T47D (cell line): ENCODE measurements at regions not wholly inside any gene's neighbourhood (a gene's known extent, or its start where the extent isn't known, plus 50 kb on each side); places are given as distances from the start of the nearest gene placed in this dataset.
"Not testable (repeated sequence)": the region's sequence is repeated elsewhere in the genome, so short reads cannot be mapped to it uniquely, and the experiment has no call there.

Experiments
- DNase-seq, 2 experiments: peaks; one replicate each; pipeline versions ENCODE4 v3.0.0 to v3.0.0-alpha.2; 2011 to 2012; ENCODE audit warnings: low read depth in 1 of 2, low spot score in 1 of 2
- JUND ChIP-seq: IDR thresholded peaks from 2 replicates; pipeline ENCODE4 v1.6.1; 2012; ENCODE audit warnings: low read depth
- in situ Hi-C: cut with HindIII; loops from 2 replicates; pipeline ENCODE4 v1.10.0; 2016; ENCODE audit warnings: low sequenced_read_pairs, low pct_unique_long_range_greater_than_20kb

GRCh38 chr14:27739657-27740156, 1026.9 kb upstream of the FOXG1 start:
- TF ChIP-seq JUND = no peak
- peak in 1 of 2 experiments; percentile 13 for DNase-seq
- in situ Hi-C loops = no loop called here

- in situ Hi-C loops = no loop called here
- DNase-seq = no peak
- no peak for TF ChIP-seq JUND
Observed at GRCh38 chr14:27750114-27750513, 1016.5 kb upstream of the FOXG1 start.

- DNase-seq, in situ Hi-C loops: not testable (repeated sequence)
Observed at GRCh38 chr14:27757642-27758041, 1008.9 kb upstream of the FOXG1 start.

- DNase-seq, in situ Hi-C loops: not testable (repeated sequence)
Observed at GRCh38 chr14:27760367-27760766, 1006.2 kb upstream of the FOXG1 start.

GRCh38 chr14:27799066-27800028, 967.2 kb upstream of the FOXG1 start:
- in situ Hi-C loops = not testable (repeated sequence)

GRCh38 chr14:27817746-27818430, 948.7 kb upstream of the FOXG1 start:
- in situ Hi-C loops, DNase-seq: not testable (repeated sequence)

More at GRCh38 chr14:27799066-27800028, 967.2 kb upstream of the FOXG1 start:
- not testable (repeated sequence) for DNase-seq

GRCh38 chr14:27826149-27826548, 940.4 kb upstream of the FOXG1 start:
- in situ Hi-C loops, DNase-seq: not testable (repeated sequence)

- in situ Hi-C loops = not testable (repeated sequence)
Observed at GRCh38 chr14:27831978-27832377, 934.6 kb upstream of the FOXG1 start.

GRCh38 chr14:27833001-27833400, 933.6 kb upstream of the FOXG1 start:
- DNase-seq, in situ Hi-C loops: not testable (repeated sequence)

More at GRCh38 chr14:27831978-27832377, 934.6 kb upstream of the FOXG1 start:
- not testable (repeated sequence) for DNase-seq

GRCh38 chr14:27836386-27836785, 930.2 kb upstream of the FOXG1 start:
- TF ChIP-seq JUND = no peak
- in situ Hi-C loops = no loop called here
- DNase-seq = no peak

GRCh38 chr14:27845241-27845850, 921.2 kb upstream of the FOXG1 start:
- in situ Hi-C loops = no loop called here
- no peak for TF ChIP-seq JUND
- peak; percentile 46 to 88 for DNase-seq

- TF ChIP-seq JUND = no peak
- no peak for DNase-seq
- in situ Hi-C loops = no loop called here
Observed at GRCh38 chr14:27845902-27846301, 920.7 kb upstream of the FOXG1 start.

- in situ Hi-C loops = not testable (repeated sequence)
Observed at GRCh38 chr14:27847480-27847879, 919.1 kb upstream of the FOXG1 start.

GRCh38 chr14:27849193-27849592, 917.4 kb upstream of the FOXG1 start:
- in situ Hi-C loops, DNase-seq: not testable (repeated sequence)

More at GRCh38 chr14:27847480-27847879, 919.1 kb upstream of the FOXG1 start:
- not testable (repeated sequence) for DNase-seq
